RWPE2 (cell line): ENCODE measurements at regions not wholly inside any gene's neighbourhood (a gene's known extent, or its start where the extent isn't known, plus 50 kb on each side); places are given as distances from the start of the nearest gene placed in this dataset.

Source experiments
- ATAC-seq: fragments of 200-7000 bp; cut with Tn5 transposase; 3 replicates; pipeline ENCODE4 v1.9.1; 2021; ENCODE audit warnings: low read depth
- DNase-seq: peaks from one replicate; pipeline ENCODE4 v3.0.0-alpha.2; 2020; ENCODE audit warnings: low spot score
- H3K27ac ChIP-seq: fragments of 450-650 bp; 2 replicates; pipeline ENCODE4 v1.5.1; 2017; ENCODE audit warnings: mild to moderate bottlenecking; ENCODE audit not compliant: poor library complexity, severe bottlenecking
- H3K27me3 ChIP-seq: fragments of 250-450 bp; sonication (Bioruptor Pico); 2 replicates; pipeline ENCODE4 v1.5.1; 2021; ENCODE audit warnings: mild to moderate bottlenecking, moderate library complexity; ENCODE audit not compliant: insufficient read depth, poor library complexity, severe bottlenecking
- H3K36me3 ChIP-seq: fragments of 250-450 bp; sonication (Bioruptor Pico); 2 replicates; pipeline ENCODE4 v1.5.1; 2020; ENCODE audit warnings: low read depth, mild to moderate bottlenecking, moderate library complexity
- H3K4me1 ChIP-seq: fragments of 250-450 bp; sonication (Bioruptor Pico); 2 replicates; pipeline ENCODE4 v1.5.1; 2021; ENCODE audit warnings: mild to moderate bottlenecking, moderate library complexity; ENCODE audit not compliant: insufficient read depth, poor library complexity, severe bottlenecking
- H3K4me3 ChIP-seq: fragments of 250-450 bp; sonication (Bioruptor Pico); 2 replicates; pipeline ENCODE4 v1.5.1; 2021; ENCODE audit warnings: mild to moderate bottlenecking, moderate library complexity; ENCODE audit not compliant: severe bottlenecking
- H3K9me3 ChIP-seq: fragments of 250-450 bp; sonication (Bioruptor Pico); 2 replicates; pipeline ENCODE4 v1.5.1; 2021; ENCODE audit warnings: mild to moderate bottlenecking, moderate library complexity; ENCODE audit not compliant: severe bottlenecking
- CTCF ChIP-seq: fragments of 450-650 bp; IDR thresholded peaks from one replicate; pipeline ENCODE4 v1.5.1; 2017; ENCODE audit warnings: mild to moderate bottlenecking, moderate library complexity; ENCODE audit not compliant: poor library complexity, severe bottlenecking

- Histone ChIP-seq H3K9me3 (no peaks in the 10 kb centered on the region), H3K27me3 (no peaks in the 10 kb centered on the region), H3K27ac (no peak overlapping the region), H3K4me3 (no peak overlapping the region), H3K4me1 (no peaks in the 10 kb centered on the region), H3K36me3 (no peaks in the 10 kb centered on the region)
- ATAC-seq (no peak), DNase-seq (no peak)
- no peak for TF ChIP-seq CTCF
Observed at GRCh38 chr6:95767897-95768463, 190.6 kb downstream of the MANEA start.

GRCh38 chr6:95768539-95768938 is 191.2 kb downstream of the MANEA start:
- H3K4me1 ChIP-seq = no peaks in the 10 kb centered on the region
- TF ChIP-seq CTCF = no peak
- no peak overlapping the region for H3K27ac ChIP-seq
- DNase-seq (no peak), ATAC-seq (no peak)
- no peaks in the 10 kb centered on the region for H3K9me3 ChIP-seq
- H3K27me3 ChIP-seq = no peaks in the 10 kb centered on the region
- H3K4me3 ChIP-seq = no peak overlapping the region
- H3K36me3 ChIP-seq = no peaks in the 10 kb centered on the region

- no peak for DNase-seq
Observed at GRCh38 chr6:95777338-95777737, 200.0 kb downstream of the MANEA start.

GRCh38 chr6:95780037-95780436 is 202.7 kb downstream of the MANEA start:
- TF ChIP-seq CTCF = no peak
- DNase-seq = no peak
- H3K36me3 ChIP-seq = no peaks in the 10 kb centered on the region
- ATAC-seq = no peak
- no peak overlapping the region for H3K4me3 ChIP-seq
- no peaks in the 10 kb centered on the region for H3K9me3 ChIP-seq
- no peaks in the 10 kb centered on the region for H3K4me1 ChIP-seq
- H3K27ac ChIP-seq = no peak overlapping the region
- no peaks in the 10 kb centered on the region for H3K27me3 ChIP-seq

More at GRCh38 chr6:95777338-95777737, 200.0 kb downstream of the MANEA start:
- Histone ChIP-seq H3K4me3 (no peak overlapping the region), H3K27ac (no peak overlapping the region), H3K4me1 (no peaks in the 10 kb centered on the region), H3K27me3 (no peaks in the 10 kb centered on the region), H3K9me3 (no peaks in the 10 kb centered on the region), H3K36me3 (no peaks in the 10 kb centered on the region)
- TF ChIP-seq CTCF = no peak
- ATAC-seq = no peak

GRCh38 chr6:95784019-95784418 is 206.7 kb downstream of the MANEA start:
- no peaks in the 10 kb centered on the region for H3K4me1 ChIP-seq
- no peaks in the 10 kb centered on the region for H3K9me3 ChIP-seq
- no peaks in the 10 kb centered on the region for H3K27me3 ChIP-seq
- H3K4me3 ChIP-seq = no peak overlapping the region
- ATAC-seq (no peak), DNase-seq (no peak)
- TF ChIP-seq CTCF = no peak
- H3K36me3 ChIP-seq = no peaks in the 10 kb centered on the region
- H3K27ac ChIP-seq = no peak overlapping the region
